ENCODE measurements at regions not wholly inside any gene's neighbourhood (a gene's known extent, or its start where the extent isn't known, plus 50 kb on each side); places are given as distances from the start of the nearest gene placed in this dataset.
"Not testable (repeated sequence)": the region's sequence is repeated elsewhere in the genome, so short reads cannot be mapped to it uniquely, and the experiment has no call there.

DNA sequence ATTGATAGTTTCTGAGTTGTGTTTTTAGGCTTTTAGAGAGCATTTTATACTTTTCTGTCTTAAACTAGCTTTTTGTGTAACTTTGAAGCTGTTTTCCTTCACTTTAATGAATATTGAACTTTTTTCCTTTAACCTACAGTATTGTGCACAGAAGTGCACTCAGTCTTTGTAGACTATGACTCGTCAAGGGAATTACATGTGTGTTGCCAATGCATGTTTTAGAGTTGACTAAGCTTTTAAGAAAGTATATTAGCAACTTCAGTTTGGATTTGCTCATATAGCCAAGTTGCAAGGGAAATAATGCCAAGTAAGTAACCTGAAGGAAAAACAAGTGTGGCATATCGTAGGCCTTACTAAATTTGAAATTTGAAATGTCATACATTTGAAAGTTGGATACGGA lies 55.0 kb upstream of the PARP4 start:
- TF ChIP-seq, protein P1, sequence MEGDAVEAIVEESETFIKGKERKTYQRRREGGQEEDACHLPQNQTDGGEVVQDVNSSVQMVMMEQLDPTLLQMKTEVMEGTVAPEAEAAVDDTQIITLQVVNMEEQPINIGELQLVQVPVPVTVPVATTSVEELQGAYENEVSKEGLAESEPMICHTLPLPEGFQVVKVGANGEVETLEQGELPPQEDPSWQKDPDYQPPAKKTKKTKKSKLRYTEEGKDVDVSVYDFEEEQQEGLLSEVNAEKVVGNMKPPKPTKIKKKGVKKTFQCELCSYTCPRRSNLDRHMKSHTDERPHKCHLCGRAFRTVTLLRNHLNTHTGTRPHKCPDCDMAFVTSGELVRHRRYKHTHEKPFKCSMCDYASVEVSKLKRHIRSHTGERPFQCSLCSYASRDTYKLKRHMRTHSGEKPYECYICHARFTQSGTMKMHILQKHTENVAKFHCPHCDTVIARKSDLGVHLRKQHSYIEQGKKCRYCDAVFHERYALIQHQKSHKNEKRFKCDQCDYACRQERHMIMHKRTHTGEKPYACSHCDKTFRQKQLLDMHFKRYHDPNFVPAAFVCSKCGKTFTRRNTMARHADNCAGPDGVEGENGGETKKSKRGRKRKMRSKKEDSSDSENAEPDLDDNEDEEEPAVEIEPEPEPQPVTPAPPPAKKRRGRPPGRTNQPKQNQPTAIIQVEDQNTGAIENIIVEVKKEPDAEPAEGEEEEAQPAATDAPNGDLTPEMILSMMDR (conservative IDR thresholded peaks at IDR 0.05 in 1 of 2, IDR thresholded peaks at IDR 0.05 in 1 of 2; ENCODE audit: low read depth in 1 of 2, low read length in 2 of 2), result not testable (repeated sequence)
- not testable (repeated sequence) for TF ChIP-seq EZH2 (IDR thresholded peaks at IDR 0.05; ENCODE audit: low read length, missing control alignments)
